Upper lobe of left lung (tissue), 4 donors: ENCODE measurements at regions not wholly inside any gene's neighbourhood (a gene's known extent, or its start where the extent isn't known, plus 50 kb on each side); places are given as distances from the start of the nearest gene placed in this dataset.

Experiments
- CTCF ChIP-seq, 6 experiments: fragments of 450-650 bp in 4 of 6; fragments of 200-600 bp in 2 of 6; sonication (generic) in 2 of 6; IDR thresholded peaks; one replicate each; pipeline ENCODE4 v1.5.1; 2016 to 2019; ENCODE audit warnings: antibody characterized with exemption in 6 of 6
- POLR2A ChIP-seq, 4 donors: fragments of 450-650 bp; IDR thresholded peaks; one replicate each; pipeline ENCODE4 v1.5.1; 2016 to 2017; ENCODE audit warnings: antibody characterized with exemption in 4 of 4, mild to moderate bottlenecking in 2 of 4

GRCh38 chr3:177356952-177357351 is 159.7 kb upstream of the TBL1XR1 start:
- TF ChIP-seq CTCF (IDR thresholded peaks at IDR 0.05) (no peak), POLR2A (IDR thresholded peaks at IDR 0.05) (no peak)
